Glomerular visceral epithelial cell (primary cell): ENCODE measurements at regions not wholly inside any gene's neighbourhood (a gene's known extent, or its start where the extent isn't known, plus 50 kb on each side); places are given as distances from the start of the nearest gene placed in this dataset.

Experiments used
- DNase-seq: peaks from one replicate; pipeline ENCODE4 v3.0.0-alpha.2; 2016; ENCODE audit errors: extremely low spot score

DNA sequence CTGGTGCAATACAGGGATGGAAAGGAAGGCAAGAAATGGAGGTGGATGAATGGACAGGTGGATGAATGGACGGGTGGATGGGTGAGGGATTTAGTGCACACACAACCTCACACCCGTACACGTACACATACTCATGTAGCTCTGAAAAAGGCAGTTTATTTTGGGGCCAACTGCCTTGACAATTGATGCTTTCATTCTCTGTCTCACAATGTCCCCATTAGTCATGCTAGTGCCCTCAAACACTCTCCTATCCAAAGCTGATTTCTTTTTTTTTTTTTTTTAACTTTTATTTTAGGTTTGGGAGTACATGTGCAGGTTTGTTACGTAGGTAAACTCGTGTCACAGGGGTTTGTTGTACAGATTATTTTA, 495.0 kb downstream of the DMAC1 start:
- DNase-seq: no peak

- DNase-seq: no peak
Measured at GRCh38 chr9:7303907-7304626, 495.5 kb downstream of the DMAC1 start.

DNA sequence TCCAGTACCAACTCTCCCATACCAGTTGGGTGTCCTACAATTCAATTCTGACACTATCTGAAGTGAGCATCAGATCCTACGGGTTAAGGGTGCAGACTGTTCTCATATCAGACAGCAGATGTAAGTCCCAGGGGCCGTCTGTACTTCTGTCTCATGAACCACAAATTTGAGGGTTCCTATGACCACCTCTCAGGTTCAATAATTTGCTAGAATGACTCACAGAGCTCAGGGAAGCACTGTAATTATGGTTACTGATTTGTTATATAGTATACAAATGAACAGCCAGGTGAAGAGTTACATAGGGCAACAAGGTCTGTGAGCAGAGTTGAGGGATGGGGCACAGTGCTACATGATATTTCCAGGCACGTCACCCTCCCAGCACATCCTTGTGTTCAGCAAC, 499.1 kb downstream of the DMAC1 start:
- no peak for DNase-seq

DNA sequence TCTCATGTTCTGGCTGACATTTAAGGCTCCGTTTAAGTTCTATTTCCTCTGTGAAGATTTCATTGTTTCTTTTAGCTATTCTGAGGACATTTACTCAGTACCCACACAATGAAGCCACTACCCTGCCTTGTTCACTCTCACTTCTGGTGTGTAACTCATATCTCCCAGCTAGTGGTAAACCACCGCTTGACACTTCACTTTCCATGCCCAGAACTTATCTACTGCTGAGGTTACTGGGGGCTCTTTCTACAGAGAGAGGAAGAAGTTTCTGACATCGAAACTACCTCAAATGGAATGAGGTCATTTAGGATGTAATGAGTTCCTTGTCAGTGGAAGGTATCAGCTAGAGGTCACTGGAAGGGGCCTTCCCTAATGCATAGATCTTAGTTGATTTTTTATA, 501.5 kb downstream of the DMAC1 start:
- no peak for DNase-seq

DNA sequence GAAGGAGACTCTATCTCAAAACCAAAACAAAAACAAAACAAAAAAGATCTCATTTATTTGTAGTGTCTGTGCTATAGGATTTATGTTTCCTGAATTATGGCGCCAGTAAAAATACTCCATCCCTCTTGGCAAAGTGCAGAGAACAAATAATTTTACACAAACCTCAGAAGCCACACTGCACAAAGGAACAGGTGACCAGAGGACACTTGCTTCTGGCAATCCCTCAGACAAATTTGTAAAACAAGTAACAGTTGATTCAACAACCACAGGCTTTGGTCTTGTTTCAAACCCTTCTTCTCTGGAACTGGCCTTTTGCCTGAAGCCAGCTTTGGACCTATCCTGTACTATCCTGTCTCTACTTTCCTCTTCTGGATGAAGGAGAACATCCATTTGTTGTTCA, 502.1 kb downstream of the DMAC1 start:
- no peak for DNase-seq

DNA sequence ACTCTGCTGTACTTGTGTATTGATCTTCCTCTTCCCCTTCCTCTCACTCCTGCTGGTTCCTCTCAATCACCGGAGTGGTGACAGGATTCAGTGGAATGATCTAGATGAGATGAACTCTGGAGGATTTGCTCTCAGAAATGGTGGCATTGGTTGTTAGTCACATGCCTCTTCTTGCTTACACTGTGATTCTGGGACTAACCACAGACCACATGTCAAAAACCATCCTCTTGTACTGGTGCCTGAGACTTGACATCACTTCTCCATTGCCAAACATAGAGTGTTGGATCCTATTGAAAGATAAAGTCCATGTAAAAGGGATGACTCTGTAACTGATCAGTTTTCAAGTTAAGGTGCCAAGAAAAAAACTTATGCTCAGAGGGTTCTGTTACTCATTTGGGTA, 506.5 kb downstream of the DMAC1 start:
- DNase-seq: no peak

- no peak for DNase-seq
Measured at GRCh38 chr9:7289773-7290172, 509.8 kb downstream of the DMAC1 start.

- no peak for DNase-seq
Measured at GRCh38 chr9:7287986-7288385, 511.6 kb downstream of the DMAC1 start.

GRCh38 chr9:7287065-7287464, 512.5 kb downstream of the DMAC1 start:
- DNase-seq: no peak

DNA sequence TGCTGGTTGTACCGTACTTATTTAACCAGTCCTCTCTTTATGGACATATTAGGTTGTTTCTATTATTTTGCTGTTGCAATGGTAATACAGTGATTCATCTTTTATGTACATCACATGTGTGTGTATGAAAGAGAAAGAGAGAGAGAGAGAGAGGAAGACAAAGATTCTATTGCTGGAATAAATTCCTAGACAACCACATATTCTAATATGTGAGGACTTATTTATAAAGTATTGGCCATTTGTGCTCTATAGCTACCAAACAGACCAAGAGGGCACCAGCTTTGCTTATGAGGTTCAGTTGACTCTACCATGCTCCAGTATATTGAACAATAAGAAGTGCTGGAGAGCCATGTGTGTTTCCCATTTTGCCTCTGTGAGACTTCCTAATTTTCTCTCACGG, 513.5 kb downstream of the DMAC1 start:
- no peak for DNase-seq

DNA sequence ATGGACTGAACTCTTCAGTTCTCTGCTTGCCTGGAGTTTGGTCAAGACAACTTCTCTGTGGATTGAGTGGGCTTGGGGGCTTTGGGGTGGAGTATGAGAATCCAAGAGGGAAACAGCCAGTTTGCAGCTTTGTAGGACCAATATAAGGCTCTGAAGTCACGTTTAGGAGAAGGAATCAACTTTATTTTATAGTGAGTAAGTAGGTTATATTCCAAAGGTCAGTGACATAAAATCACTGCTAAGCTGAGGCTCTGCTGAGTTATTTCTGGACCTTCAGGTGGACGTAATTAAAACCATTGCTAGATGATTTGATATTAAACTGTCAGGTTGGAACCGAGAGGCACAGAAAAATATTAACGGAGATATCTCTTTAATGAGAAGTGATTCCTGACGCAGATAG, 514.4 kb downstream of the DMAC1 start:
- DNase-seq: no peak

- no peak for DNase-seq
Measured at GRCh38 chr9:7284517-7284916, 515.1 kb downstream of the DMAC1 start.

- DNase-seq: no peak
Measured at GRCh38 chr9:7284117-7284516, 515.5 kb downstream of the DMAC1 start.

GRCh38 chr9:7273575-7273974, 515.8 kb downstream of the KDM4C start:
- DNase-seq: no peak

DNA sequence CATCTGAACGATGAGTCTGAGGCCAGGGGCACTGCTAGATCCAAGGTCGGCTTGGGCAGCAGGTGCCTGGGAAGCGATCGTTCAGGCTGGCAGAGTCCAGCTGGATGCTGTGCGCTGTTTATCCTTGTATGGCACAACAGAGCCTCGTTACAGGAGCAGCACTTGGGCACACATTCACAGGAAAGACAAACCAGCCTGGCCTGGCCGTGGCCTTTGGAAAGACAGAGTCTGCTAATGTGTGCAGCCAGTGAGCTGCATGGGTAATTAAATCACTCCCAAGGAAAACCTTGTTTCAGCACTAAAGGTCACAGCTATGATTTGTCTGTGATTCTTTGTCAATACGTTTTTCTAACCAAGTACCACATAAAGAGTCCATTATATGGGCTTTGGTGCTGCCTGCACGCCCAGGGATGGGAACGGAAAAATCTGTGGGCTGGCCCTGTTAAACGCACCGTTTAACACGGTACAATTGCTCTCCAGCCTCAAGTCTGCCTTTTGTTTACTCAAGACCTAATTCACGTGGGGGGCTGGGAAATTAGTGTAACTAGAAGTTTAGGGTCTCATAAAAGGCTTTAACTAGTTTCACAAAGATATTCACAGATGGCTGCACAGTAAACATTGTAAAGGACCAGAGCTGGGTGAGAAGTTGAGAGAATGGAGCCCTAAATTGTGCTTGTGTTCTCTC, 509.3 kb downstream of the KDM4C start:
- no peak for DNase-seq

DNA sequence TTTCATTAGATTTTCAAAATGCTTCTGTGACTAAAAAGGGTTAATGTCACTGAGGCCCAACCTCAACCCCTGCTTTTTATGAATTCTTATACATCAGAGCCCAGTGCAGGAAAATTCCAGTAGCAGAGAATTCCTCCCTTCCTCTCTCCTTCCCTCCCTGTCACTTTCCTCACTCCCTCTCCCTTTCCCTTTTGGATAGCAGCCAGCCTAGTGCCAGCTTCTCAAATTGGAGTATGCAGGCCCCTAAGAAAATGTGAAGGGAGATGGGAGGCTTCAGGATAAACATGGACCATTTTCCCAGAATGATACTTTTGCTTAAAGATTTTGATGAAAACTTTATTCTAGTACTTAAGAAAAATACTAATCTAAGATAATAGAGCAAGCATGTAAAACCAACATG, 507.4 kb downstream of the KDM4C start:
- no peak for DNase-seq

DNA sequence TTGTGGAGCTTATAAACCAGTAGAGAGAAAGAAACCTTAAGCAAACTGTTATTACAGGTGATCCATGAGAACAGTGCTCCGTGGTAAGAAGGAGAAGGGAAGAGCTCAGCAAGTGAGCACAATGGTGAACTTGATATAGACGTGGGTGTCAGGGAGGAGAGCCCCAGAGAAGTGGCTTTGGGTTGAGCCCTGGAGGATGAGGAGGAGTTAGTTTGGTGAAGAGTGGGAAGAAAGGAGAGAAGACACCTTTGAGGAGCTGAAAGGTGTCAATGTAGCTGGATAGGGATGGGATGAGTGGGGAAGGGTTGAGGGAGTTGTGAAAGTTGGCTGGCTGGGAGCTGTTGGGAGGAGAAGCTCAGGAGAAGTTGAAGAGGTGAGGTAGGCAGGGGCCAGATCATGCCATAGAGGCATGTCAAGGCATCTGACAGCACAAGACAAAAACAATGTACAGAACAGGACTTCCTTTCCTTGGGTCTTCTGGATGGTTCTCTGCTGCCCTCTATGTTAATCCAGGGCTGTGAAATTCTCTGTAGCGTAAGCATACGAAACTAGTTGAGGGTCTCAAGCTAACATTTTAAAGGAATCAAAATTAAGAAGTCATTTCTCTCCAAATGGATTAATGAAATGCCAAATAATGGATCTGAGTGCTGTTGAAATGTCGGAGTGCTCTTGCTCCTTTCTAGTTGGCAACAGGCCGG, 501.9 kb downstream of the KDM4C start:
- DNase-seq: no peak

DNA sequence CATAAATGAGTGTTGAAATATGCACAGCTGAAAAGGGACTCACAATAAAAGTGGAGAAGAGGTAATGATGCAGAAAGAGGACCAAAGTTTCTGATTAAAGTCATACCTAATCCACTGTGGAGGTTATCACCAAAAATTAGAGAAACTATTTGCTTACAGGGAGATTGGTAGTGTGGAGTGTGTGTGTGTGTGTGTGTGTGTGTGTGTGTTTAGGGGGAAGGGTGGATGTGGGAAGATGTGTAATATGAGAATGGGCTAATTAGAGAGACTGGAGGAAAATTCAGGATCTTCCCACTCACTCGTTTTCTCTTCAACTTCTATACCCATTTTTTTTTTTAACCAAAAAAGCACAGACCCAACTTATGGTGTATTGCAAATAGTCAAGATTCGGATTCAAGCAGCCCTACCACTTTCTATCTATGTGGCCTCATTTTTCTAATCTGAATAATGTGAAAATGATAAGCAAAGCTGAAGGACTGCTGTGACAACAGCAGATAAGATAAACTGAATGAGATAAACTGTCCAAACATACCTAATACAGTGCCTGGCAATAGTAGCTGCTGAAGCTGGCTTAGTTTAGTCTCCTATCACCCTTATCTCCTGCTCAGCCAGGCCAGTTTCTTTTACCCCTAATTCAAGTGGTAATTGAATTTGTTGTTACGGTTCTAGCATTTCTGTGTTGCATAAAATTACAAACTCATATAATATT, 501.1 kb downstream of the KDM4C start:
- DNase-seq: no peak

- DNase-seq: no peak
Measured at GRCh38 chr9:7246917-7247522, 489.2 kb downstream of the KDM4C start.

DNA sequence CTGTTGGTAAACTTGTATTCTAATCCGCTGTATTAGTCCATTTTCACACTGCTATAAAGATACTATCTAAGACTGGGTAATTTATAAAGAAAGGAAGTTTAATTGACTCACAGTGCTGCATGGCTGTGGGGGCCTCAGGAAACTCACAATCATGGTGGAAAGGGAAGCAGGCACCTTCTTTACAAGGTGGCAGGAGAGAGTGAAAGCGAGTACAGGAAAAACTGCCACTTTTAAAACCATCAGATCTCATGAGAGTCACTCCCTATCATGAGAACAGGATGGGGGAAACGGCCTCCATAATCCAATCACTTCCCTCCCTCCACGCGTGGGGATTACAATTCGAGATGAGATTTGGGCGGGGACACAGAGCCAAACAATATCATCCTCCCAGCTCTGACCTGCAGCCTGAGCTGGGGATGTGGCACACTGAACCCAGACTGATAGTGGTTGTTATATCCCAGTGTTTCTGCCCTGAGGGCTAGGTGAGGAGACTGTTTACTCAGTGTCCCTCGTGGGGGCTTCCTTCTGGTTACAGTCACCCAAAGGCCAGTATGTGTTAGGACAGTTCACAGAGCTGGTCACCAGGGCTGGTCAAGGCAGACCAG, 488.3 kb downstream of the KDM4C start:
- no peak for DNase-seq

DNA sequence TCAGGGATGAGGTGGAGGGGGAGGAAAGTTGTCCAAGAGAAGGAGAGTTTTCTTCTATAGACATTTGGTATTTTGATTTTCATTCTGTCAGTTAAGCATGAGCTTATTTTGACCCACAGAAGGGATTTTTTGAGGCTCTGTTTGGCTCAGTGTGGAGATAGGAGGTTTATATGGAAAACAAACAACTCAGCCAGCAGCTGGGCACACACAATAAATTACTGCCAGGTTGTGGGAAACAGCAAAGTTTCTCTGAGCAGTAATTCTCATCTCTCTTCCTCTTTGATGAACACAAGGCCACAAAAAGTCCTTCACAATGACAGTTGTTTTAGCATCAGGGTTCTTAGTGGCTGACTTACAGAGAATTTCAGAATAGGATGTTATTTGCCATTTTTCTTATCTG, 486.1 kb downstream of the KDM4C start:
- no peak for DNase-seq

DNA sequence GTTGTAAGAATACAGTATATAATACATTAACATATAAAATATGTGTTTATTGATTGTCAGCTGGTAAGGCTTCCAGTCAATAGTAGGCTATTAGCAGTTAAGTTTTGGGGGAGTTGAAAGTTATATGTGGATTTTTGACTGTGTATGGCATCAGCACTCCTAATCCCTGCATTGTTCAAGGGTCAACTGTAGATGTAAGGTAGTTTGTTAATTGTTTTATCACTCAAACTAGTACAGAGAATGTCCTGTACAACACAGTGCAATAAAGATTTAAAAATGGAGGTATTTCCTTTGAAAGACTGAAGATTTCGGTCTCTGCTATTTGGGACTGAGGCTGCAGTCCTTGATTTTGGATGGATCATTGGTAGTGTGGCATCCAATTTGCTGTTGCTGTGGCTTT, 484.4 kb downstream of the KDM4C start:
- DNase-seq: no peak
